ENCODE measurements at regions not wholly inside any gene's neighbourhood (a gene's known extent, or its start where the extent isn't known, plus 50 kb on each side); places are given as distances from the start of the nearest gene placed in this dataset.
"Not testable (repeated sequence)": the region's sequence is repeated elsewhere in the genome, so short reads cannot be mapped to it uniquely, and the experiment has no call there.

GRCh38 chr4:22616516-22616915, 76.2 kb upstream of the GBA3 start (continued):
- TF ChIP-seq MAX (IDR thresholded peaks at IDR 0.05): no peak
- no peak for TF ChIP-seq JUND (IDR thresholded peaks at IDR 0.05; ENCODE audit: low read length)
- TF ChIP-seq TAF1 (IDR thresholded peaks at IDR 0.05; ENCODE audit: low read depth, low read length): no peak

- H2BK12ac ChIP-seq (ENCODE audit: low read depth, low read length); FAIRE-seq; H4K20me1 ChIP-seq (replicated peaks in 1 of 2; ENCODE audit: control insufficient read depth in 1 of 2, insufficient read depth in 2 of 2, low read length in 2 of 2); H2AFZ ChIP-seq (ENCODE audit: low read length); H3K36me3 ChIP-seq (ENCODE audit: control insufficient read depth in 2 of 4, insufficient read depth in 4 of 4, low read length in 3 of 4); H3K23ac ChIP-seq (ENCODE audit: insufficient read length); H3K56ac ChIP-seq (replicated peaks; ENCODE audit: insufficient read length, low read depth, low read length); H3K4ac ChIP-seq (replicated peaks; ENCODE audit: insufficient read length, low read depth, low read length); H4K5ac ChIP-seq (ENCODE audit: insufficient read length, low read depth, low read length); H4K8ac ChIP-seq (ENCODE audit: extremely low read depth, insufficient read depth, low read length); POLR2A ChIA-PET (ENCODE audit: partially characterized antibody); H3K9me3 ChIP-seq (ENCODE audit: insufficient read depth in 2 of 2, low read depth in 1 of 2, low read length in 1 of 2); H3K9ac ChIP-seq (replicated peaks in 1 of 4; ENCODE audit: extremely low read depth in 1 of 4, low read depth in 3 of 4, low read length in 3 of 4); H2BK120ac ChIP-seq (replicated peaks; ENCODE audit: low read depth, low read length); H2AK5ac ChIP-seq (ENCODE audit: low read depth, low read length); H3K4me1 ChIP-seq (replicated peaks in 1 of 4; ENCODE audit: control insufficient read depth in 3 of 4, insufficient read depth in 4 of 4, low read length in 3 of 4); H3K27me3 ChIP-seq (replicated peaks in 1 of 4; ENCODE audit: control insufficient read depth in 3 of 4, extremely low read depth in 1 of 4, insufficient read depth in 3 of 4, low read length in 3 of 4); H2BK20ac ChIP-seq (ENCODE audit: low read length); H3K23me2 ChIP-seq (ENCODE audit: low read depth, low read length); H3K79me2 ChIP-seq (ENCODE audit: control insufficient read depth in 1 of 2, insufficient read depth in 2 of 2, low read length in 2 of 2); H3K79me1 ChIP-seq (ENCODE audit: low read depth, low read length); H4K91ac ChIP-seq (replicated peaks; ENCODE audit: insufficient read length, low read length); H3K18ac ChIP-seq (ENCODE audit: extremely low read depth, low read length); DNase-seq (ENCODE audit: low read depth in 1 of 2, low spot score in 2 of 2); H2BK15ac ChIP-seq (ENCODE audit: low read length); H3K4me3 ChIP-seq (ENCODE audit: extremely low read depth in 1 of 4, insufficient read depth in 2 of 4, low read depth in 3 of 4, low read length in 4 of 4); H3K4me2 ChIP-seq (ENCODE audit: insufficient read depth in 1 of 2, low read depth in 2 of 2, low read length in 2 of 2); H2BK5ac ChIP-seq (ENCODE audit: low read depth, low read length); H3K27ac ChIP-seq (ENCODE audit: low read depth, low read length); H3K14ac ChIP-seq (ENCODE audit: insufficient read length): not testable (repeated sequence)
- CTCF ChIA-PET (ENCODE audit: partially characterized antibody): interaction anchor here (1.9 kb wide), 1 partner anchor 19 kb away, joined by 5 read pairs; no protein-coding TSS in a partner anchor
- WGBS, 2 experiments (ENCODE audit: extremely low coverage in 1 of 2, insufficient coverage in 1 of 2, insufficient read length in 1 of 2, insufficient replicate concordance in 2 of 2, low coverage in 1 of 2, low lambda C conversion rate in 2 of 2, missing lambda C conversion rate in 1 of 2): 94% methylated on average over 4 of the region's 4 CpGs; no CpG with 5 or more reads in 1 of the 2 experiments
Measured at GRCh38 chr4:22620144-22620543, 72.6 kb upstream of the GBA3 start.

All from H1 (cell line).